Upper lobe of left lung (tissue), 4 donors: ENCODE measurements at regions not wholly inside any gene's neighbourhood (a gene's known extent, or its start where the extent isn't known, plus 50 kb on each side); places are given as distances from the start of the nearest gene placed in this dataset.

Source experiments
- EP300 ChIP-seq, 4 donors: sonication (generic); formaldehyde crosslinking; IDR thresholded peaks; one replicate each; pipeline ENCODE4 v1.5.1; 2017; ENCODE audit warnings: antibody characterized with exemption in 4 of 4, control low read depth in 2 of 4
- POLR2A ChIP-seq, 4 donors: fragments of 450-650 bp; IDR thresholded peaks; one replicate each; pipeline ENCODE4 v1.5.1; 2016 to 2017; ENCODE audit warnings: antibody characterized with exemption in 4 of 4, mild to moderate bottlenecking in 2 of 4
- TF ChIP-seq, protein P1 (sequence below), 6 experiments: fragments of 450-650 bp in 4 of 6; fragments of 200-600 bp in 2 of 6; sonication (generic) in 2 of 6; IDR thresholded peaks; one replicate each; pipeline ENCODE4 v1.5.1; 2016 to 2019; ENCODE audit warnings: antibody characterized with exemption in 6 of 6

DNA sequence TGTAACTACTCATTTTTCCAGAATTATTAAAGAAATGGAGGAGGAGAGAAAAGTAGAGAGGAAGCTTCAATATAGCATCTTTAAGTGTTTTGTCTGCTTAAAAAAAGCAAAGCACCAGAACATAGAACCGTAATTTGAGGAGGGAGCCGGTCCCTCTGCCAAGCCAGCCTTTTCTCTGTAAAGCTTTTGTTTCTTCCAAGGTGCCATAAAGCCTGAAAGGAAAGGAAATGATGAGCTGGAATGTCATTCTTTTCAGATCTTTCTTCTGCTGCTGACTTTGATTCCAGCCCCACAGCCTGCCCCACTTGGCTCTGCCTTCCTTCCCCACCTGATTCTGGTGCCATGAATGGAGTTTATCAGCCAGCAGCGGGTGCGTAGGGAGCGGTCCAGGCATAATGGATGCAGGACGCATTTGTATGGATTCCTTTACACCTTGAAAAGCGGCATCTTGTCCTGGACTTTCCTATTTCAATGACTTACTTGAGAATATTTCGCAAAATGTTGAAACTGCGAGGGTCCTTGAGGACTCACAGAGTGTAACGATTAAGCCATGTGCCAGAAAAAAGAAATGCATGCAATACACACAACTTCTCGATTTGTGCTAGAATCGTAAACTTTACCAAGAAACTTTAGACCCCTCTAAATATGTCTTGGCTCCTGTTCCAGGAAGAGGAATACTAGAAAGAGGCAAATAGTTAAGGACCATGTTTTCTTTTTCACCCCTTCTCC, 569.5 kb upstream of the MGMT start:
- no peak for TF ChIP-seq POLR2A (IDR thresholded peaks at IDR 0.05)
- TF ChIP-seq, protein P1, sequence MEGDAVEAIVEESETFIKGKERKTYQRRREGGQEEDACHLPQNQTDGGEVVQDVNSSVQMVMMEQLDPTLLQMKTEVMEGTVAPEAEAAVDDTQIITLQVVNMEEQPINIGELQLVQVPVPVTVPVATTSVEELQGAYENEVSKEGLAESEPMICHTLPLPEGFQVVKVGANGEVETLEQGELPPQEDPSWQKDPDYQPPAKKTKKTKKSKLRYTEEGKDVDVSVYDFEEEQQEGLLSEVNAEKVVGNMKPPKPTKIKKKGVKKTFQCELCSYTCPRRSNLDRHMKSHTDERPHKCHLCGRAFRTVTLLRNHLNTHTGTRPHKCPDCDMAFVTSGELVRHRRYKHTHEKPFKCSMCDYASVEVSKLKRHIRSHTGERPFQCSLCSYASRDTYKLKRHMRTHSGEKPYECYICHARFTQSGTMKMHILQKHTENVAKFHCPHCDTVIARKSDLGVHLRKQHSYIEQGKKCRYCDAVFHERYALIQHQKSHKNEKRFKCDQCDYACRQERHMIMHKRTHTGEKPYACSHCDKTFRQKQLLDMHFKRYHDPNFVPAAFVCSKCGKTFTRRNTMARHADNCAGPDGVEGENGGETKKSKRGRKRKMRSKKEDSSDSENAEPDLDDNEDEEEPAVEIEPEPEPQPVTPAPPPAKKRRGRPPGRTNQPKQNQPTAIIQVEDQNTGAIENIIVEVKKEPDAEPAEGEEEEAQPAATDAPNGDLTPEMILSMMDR (IDR thresholded peaks at IDR 0.05), result no peak
- TF ChIP-seq EP300 (IDR thresholded peaks at IDR 0.05), result no peak
